Ovary (tissue), 7 donors: ENCODE measurements at regions not wholly inside any gene's neighbourhood (a gene's known extent, or its start where the extent isn't known, plus 50 kb on each side); places are given as distances from the start of the nearest gene placed in this dataset.

Experiments
- DNase-seq, 5 donors: peaks; one replicate each; pipeline ENCODE4 v3.0.0-alpha.2; 2019 to 2020
- H3K27ac ChIP-seq, 2 donors: fragments of 200-600 bp; one replicate each; pipeline versions ENCODE4 v1.5.1 to v1.8.0; 2019 to 2022
- H3K27me3 ChIP-seq: fragments of 200-600 bp; one replicate; pipeline ENCODE4 v1.8.0; 2022
- H3K36me3 ChIP-seq: fragments of 200-600 bp; sonication (generic); one replicate; pipeline ENCODE4 v1.5.1; 2019
- H3K4me1 ChIP-seq: one replicate; pipeline ENCODE4 v1.8.1; 2013; ENCODE audit warnings: mild to moderate bottlenecking, moderate library complexity; ENCODE audit not compliant: insufficient read depth
- H3K4me3 ChIP-seq: fragments of 200-600 bp; sonication (generic); one replicate; pipeline ENCODE4 v1.5.1; 2017
- H3K9me3 ChIP-seq, 2 donors: fragments of 200-600 bp in 1 of 2; sonication (generic) in 1 of 2; one replicate each; pipeline versions ENCODE4 v1.5.1 to v1.8.1; 2013 to 2019; ENCODE audit warnings: mild to moderate bottlenecking in 1 of 2, moderate library complexity in 1 of 2
- CTCF ChIP-seq, 3 donors: fragments of 450-650 bp in 2 of 3; fragments of 200-600 bp in 1 of 3; IDR thresholded peaks; one replicate each; pipeline versions ENCODE4 v1.5.1 to v1.8.0; 2016 to 2022; ENCODE audit warnings: antibody characterized with exemption in 3 of 3, mild to moderate bottlenecking in 1 of 3
- EP300 ChIP-seq: sonication (generic); formaldehyde crosslinking; IDR thresholded peaks from one replicate; pipeline ENCODE4 v1.6.1; 2017; ENCODE audit warnings: antibody characterized with exemption
- POLR2A ChIP-seq: fragments of 450-650 bp; IDR thresholded peaks from one replicate; pipeline ENCODE4 v1.6.1; 2017; ENCODE audit warnings: antibody characterized with exemption, mild to moderate bottlenecking, moderate library complexity
- WGBS, 3 donors: extraction: QIAGEN DNeasy Blood & Tissue Kit in 1 of 3; methylation state at CpG; one replicate each; pipeline versions ENCODE4 v1.1.5 to v1.1.7; 2013 to 2017; 5-methylcytosine and 5-hydroxymethylcytosine counted together
- intact Hi-C, 4 donors: fragments of 100-400 bp; cut with DNase I; formaldehyde crosslinking; loops; one replicate each; pipeline versions ENCODE4 v1.11.0 to v1.15.1; 2022 to 2023
- donor health status: DM: no; HTN: no; CAD: no; lungs with moderate emphysema.
- donor health status: DM: no; HTN: no; CAD: no.
- donor health status: Bipolar disorder and iron deficiency.
- donor health status: DM: no; HTN: no; CAD: no.
- donor health status: DM: yes; HTN: yes; CAD: no.

GRCh38 chr2:406231-406630 lies 118.3 kb upstream of the ALKAL2 start:
- peaks cover 0 to 2% of the 10 kb centered on the region in 2 donors for H3K9me3 ChIP-seq
- TF ChIP-seq POLR2A (no peak), EP300 (no peak), CTCF (IDR thresholded peaks at IDR 0.05) (no peak)
- no peaks in the 10 kb centered on the region for H3K4me1 ChIP-seq
- no peak for DNase-seq
- H3K27ac ChIP-seq: no peak overlapping the region
- no peaks in the 10 kb centered on the region for H3K36me3 ChIP-seq
- WGBS, 3 donors: 86 to 92% (median 89%) methylated on average over 4 of the region's 4 CpGs
- H3K27me3 ChIP-seq: no peaks in the 10 kb centered on the region
- intact Hi-C loops: no loop called here
- no peak overlapping the region for H3K4me3 ChIP-seq

- no peaks in the 10 kb centered on the region for H3K9me3 ChIP-seq
- H3K4me3 ChIP-seq: no peak overlapping the region
- no peaks in the 10 kb centered on the region for H3K36me3 ChIP-seq
- no peaks in the 10 kb centered on the region for H3K4me1 ChIP-seq
- intact Hi-C loops: no loop called here
- TF ChIP-seq EP300: no peak
- no peak for TF ChIP-seq POLR2A
- no peak for TF ChIP-seq CTCF (IDR thresholded peaks at IDR 0.05)
- DNase-seq: no peak
- 79 to 90% (median 85%) methylated on average over 2 of the region's 2 CpGs for WGBS, 3 donors
- H3K27ac ChIP-seq: no peak overlapping the region
- no peaks in the 10 kb centered on the region for H3K27me3 ChIP-seq
Measured at GRCh38 chr2:404581-404980, 116.7 kb upstream of the ALKAL2 start.

DNA sequence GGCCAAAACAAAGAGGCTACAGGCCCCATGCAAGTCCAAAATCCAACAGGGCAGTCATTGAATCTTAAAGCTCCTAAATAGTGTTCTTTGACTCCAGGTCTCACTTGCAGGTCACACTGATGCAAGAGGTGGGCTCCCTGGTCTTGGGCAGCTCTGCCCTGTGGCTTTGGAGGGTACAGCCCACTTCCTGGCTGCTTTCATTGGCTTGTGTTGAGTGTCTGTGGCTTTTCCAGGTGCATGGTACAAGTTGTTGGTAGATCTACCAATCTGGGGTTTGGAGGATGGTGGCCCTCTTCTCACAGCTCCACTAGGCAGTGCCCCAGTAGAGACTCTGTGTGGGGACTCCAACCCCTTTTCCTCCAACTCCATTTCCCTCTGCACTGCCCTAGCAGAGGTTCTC lies 115.8 kb upstream of the ALKAL2 start:
- no peak for DNase-seq
- Histone ChIP-seq H3K4me3 (no peak overlapping the region), H3K27me3 (no peaks in the 10 kb centered on the region), H3K36me3 (no peaks in the 10 kb centered on the region), H3K4me1 (no peaks in the 10 kb centered on the region), H3K27ac (no peak overlapping the region), H3K9me3 (no peaks in the 10 kb centered on the region)
- intact Hi-C loops: no loop called here
- TF ChIP-seq POLR2A (no peak), EP300 (no peak), CTCF (IDR thresholded peaks at IDR 0.05) (no peak)

- TF ChIP-seq POLR2A (no peak), CTCF (IDR thresholded peaks at IDR 0.05) (no peak), EP300 (no peak)
- Histone ChIP-seq H3K27ac (no peak overlapping the region), H3K36me3 (no peaks in the 10 kb centered on the region), H3K27me3 (no peaks in the 10 kb centered on the region), H3K9me3 (no peaks in the 10 kb centered on the region), H3K4me3 (no peak overlapping the region), H3K4me1 (no peaks in the 10 kb centered on the region)
- DNase-seq: no peak
- intact Hi-C loops: no loop called here
- 81 to 88% (median 87%) methylated on average over 3 of the region's 3 CpGs for WGBS, 3 donors
Measured at GRCh38 chr2:402721-403120, 114.8 kb upstream of the ALKAL2 start.

DNA sequence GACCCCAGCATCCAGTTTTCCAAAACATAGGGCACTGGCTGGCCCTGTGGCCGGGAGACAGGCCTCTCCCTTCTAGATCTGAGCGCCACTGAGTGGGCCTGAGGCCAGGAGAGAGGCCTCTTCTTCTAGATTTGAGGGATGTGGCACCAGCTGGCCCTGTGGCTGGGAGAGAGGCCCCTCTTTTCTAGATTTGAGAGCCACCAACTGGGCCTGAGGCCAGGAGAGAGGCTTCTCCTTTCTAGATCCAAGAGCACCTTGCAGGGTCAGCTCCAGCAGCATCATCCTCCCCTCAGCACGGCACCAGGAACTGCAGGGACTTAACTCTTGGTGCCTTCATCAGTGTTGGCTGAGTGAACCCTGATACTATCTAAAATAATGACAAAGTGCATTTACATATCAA lies 114.3 kb upstream of the ALKAL2 start:
- no peaks in the 10 kb centered on the region for H3K27me3 ChIP-seq
- WGBS, 3 donors: 70 to 86% (median 79%) methylated on average over 3 of the region's 3 CpGs
- H3K4me3 ChIP-seq: no peak overlapping the region
- no peak for DNase-seq
- H3K27ac ChIP-seq: no peak overlapping the region
- intact Hi-C loops: no loop called here
- no peaks in the 10 kb centered on the region for H3K4me1 ChIP-seq
- no peaks in the 10 kb centered on the region for H3K36me3 ChIP-seq
- H3K9me3 ChIP-seq: no peaks in the 10 kb centered on the region
- no peak for TF ChIP-seq EP300
- TF ChIP-seq POLR2A: no peak
- TF ChIP-seq CTCF (IDR thresholded peaks at IDR 0.05): no peak
